Thyroid gland (tissue), 4 donors: ENCODE measurements at regions not wholly inside any gene's neighbourhood (a gene's known extent, or its start where the extent isn't known, plus 50 kb on each side); places are given as distances from the start of the nearest gene placed in this dataset.

ENCODE experiments used
- DNase-seq, 2 donors: peaks; one replicate each; pipeline ENCODE4 v3.0.0-alpha.2; 2019
- H3K27ac ChIP-seq, 3 donors: fragments of 200-600 bp; sonication (generic); 1 replicate in 2 of 3; 2 replicates in 1 of 3; pipeline ENCODE4 v1.5.1; 2016 to 2019; ENCODE audit warnings: mild to moderate bottlenecking in 1 of 3, moderate library complexity in 1 of 3
- H3K27me3 ChIP-seq: fragments of 200-600 bp; sonication (generic); one replicate; pipeline ENCODE4 v1.5.1; 2019
- H3K36me3 ChIP-seq, 2 donors: fragments of 200-600 bp; sonication (generic); one replicate each; pipeline ENCODE4 v1.5.1; 2016 to 2019
- H3K4me1 ChIP-seq, 2 donors: fragments of 200-600 bp; sonication (generic); one replicate each; pipeline ENCODE4 v1.5.1; 2017 to 2019
- H3K4me3 ChIP-seq, 3 donors: fragments of 200-600 bp; sonication (generic); replicated peaks in 1 of 3; 1 replicate in 2 of 3; 2 replicates in 1 of 3; pipeline ENCODE4 v1.5.1; 2016; ENCODE audit warnings: mild to moderate bottlenecking in 1 of 3
- H3K9me3 ChIP-seq: fragments of 200-600 bp; sonication (generic); one replicate; pipeline ENCODE4 v1.5.1; 2017
- CTCF ChIP-seq, 6 experiments: fragments of 200-600 bp in 3 of 6; fragments of 450-650 bp in 3 of 6; sonication (generic) in 3 of 6; IDR thresholded peaks; one replicate each; pipeline ENCODE4 v1.5.1; 2016 to 2019; ENCODE audit warnings: antibody characterized with exemption in 6 of 6, mild to moderate bottlenecking in 2 of 6, inconsistent platforms in 1 of 6, moderate library complexity in 1 of 6
- POLR2A ChIP-seq, 2 donors: fragments of 450-650 bp; IDR thresholded peaks; one replicate each; pipeline ENCODE4 v1.6.1; 2017; ENCODE audit warnings: antibody characterized with exemption in 2 of 2, mild to moderate bottlenecking in 2 of 2, moderate library complexity in 1 of 2
- WGBS, 2 donors: methylation state at CpG; one replicate each; pipeline ENCODE4 v1.1.5; 2017; 5-methylcytosine and 5-hydroxymethylcytosine counted together
- intact Hi-C: fragments of 100-400 bp; cut with DNase I; formaldehyde crosslinking; loops from one replicate; pipeline ENCODE4 v1.15.1; 2023

- no peak for TF ChIP-seq CTCF (IDR thresholded peaks at IDR 0.05)
- TF ChIP-seq POLR2A (IDR thresholded peaks at IDR 0.05): no peak
- 92 to 95% methylated on average over 2 of the region's 2 CpGs for WGBS, 2 donors
- Histone ChIP-seq H3K4me3 (no peak overlapping the region), H3K36me3 (no peaks in the 10 kb centered on the region), H3K9me3 (no peaks in the 10 kb centered on the region), H3K27ac (no peak overlapping the region), H3K4me1 (peaks cover 7 to 12% of the 10 kb centered on the region in 2 donors), H3K27me3 (no peaks in the 10 kb centered on the region)
- no peak for DNase-seq
- intact Hi-C loops: no loop called here
These were observed 153.0 kb downstream of the UXS1 start for GRCh38 chr2:106041150-106041549.

GRCh38 chr2:106039634-106040315 is 154.3 kb downstream of the UXS1 start:
- Histone ChIP-seq H3K27ac (no peak overlapping the region), H3K27me3 (no peaks in the 10 kb centered on the region), H3K4me3 (no peak overlapping the region), H3K9me3 (no peaks in the 10 kb centered on the region), H3K36me3 (no peaks in the 10 kb centered on the region), H3K4me1 (peaks cover 7 to 12% of the 10 kb centered on the region in 2 donors)
- WGBS, 2 donors: 48 to 73% methylated on average over 4 of the region's 4 CpGs
- peak; percentile 33 to 37 for DNase-seq
- intact Hi-C loops: no loop called here
- no peak for TF ChIP-seq CTCF (IDR thresholded peaks at IDR 0.05)

GRCh38 chr2:106038601-106039375 is 155.3 kb downstream of the UXS1 start:
- Histone ChIP-seq H3K27ac (no peak overlapping the region), H3K27me3 (no peaks in the 10 kb centered on the region), H3K4me3 (no peak overlapping the region), H3K36me3 (no peaks in the 10 kb centered on the region), H3K9me3 (no peaks in the 10 kb centered on the region), H3K4me1 (peaks cover 7 to 12% of the 10 kb centered on the region in 2 donors)
- intact Hi-C loops: no loop called here
- DNase-seq: no peak
- TF ChIP-seq POLR2A (IDR thresholded peaks at IDR 0.05): no peak
- no peak for TF ChIP-seq CTCF (IDR thresholded peaks at IDR 0.05)
- WGBS, 2 donors: 59 to 60% methylated on average over 12 of the region's 12 CpGs

GRCh38 chr2:106037932-106038331 is 156.2 kb downstream of the UXS1 start:
- intact Hi-C loops: no loop called here
- H3K4me1 ChIP-seq: peaks cover 4% of the 10 kb centered on the region in 2 donors
- no peak for TF ChIP-seq POLR2A (IDR thresholded peaks at IDR 0.05)
- no peak for TF ChIP-seq CTCF (IDR thresholded peaks at IDR 0.05)
- no peak overlapping the region for H3K27ac ChIP-seq
- DNase-seq: no peak
- no peaks in the 10 kb centered on the region for H3K36me3 ChIP-seq
- no peaks in the 10 kb centered on the region for H3K27me3 ChIP-seq
- WGBS, 2 donors: 91 to 92% methylated on average over 4 to 6 of the region's 6 CpGs
- H3K4me3 ChIP-seq: no peak overlapping the region
- H3K9me3 ChIP-seq: no peaks in the 10 kb centered on the region

- TF ChIP-seq POLR2A (IDR thresholded peaks at IDR 0.05) (no peak), CTCF (IDR thresholded peaks at IDR 0.05) (no peak)
- H3K27ac ChIP-seq: no peak overlapping the region
- no peaks in the 10 kb centered on the region for H3K36me3 ChIP-seq
- no peak for DNase-seq
- intact Hi-C loops: no loop called here
- H3K4me3 ChIP-seq: no peak overlapping the region
- H3K9me3 ChIP-seq: no peaks in the 10 kb centered on the region
- no peaks in the 10 kb centered on the region for H3K4me1 ChIP-seq
- WGBS, 2 donors: 88 to 94% methylated on average over 1 of the region's 1 CpG
- no peaks in the 10 kb centered on the region for H3K27me3 ChIP-seq
These were observed 156.8 kb downstream of the UXS1 start for GRCh38 chr2:106037262-106037661.
